ENCODE measurements at regions not wholly inside any gene's neighbourhood (a gene's known extent, or its start where the extent isn't known, plus 50 kb on each side); places are given as distances from the start of the nearest gene placed in this dataset.

DNA sequence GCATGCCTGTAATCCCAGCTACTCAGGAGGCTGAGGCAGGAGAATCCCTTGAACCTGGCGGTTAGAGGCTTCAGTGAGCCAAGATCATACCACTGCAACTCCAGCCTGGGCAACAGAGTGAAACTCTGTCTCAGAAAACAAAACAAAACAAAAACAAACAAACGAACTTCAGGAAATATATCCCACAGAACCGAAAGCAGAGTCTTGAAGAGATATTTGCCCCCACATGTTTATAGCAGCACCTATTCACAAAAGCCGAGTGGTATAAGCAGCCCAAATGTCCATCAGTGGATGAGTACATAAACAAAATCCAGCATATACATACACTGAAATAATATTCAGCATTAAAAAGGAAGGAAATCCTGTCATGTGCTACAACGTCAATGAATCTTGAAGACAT is 57.6 kb upstream of the GRIN3A start:
- TF ChIP-seq ZNF274 (IDR thresholded peaks at IDR 0.05; ENCODE audit: low read depth, low read length) (no peak), YY1 (IDR thresholded peaks at IDR 0.05; ENCODE audit: insufficient read depth, insufficient read length) (no peak), SUZ12 (IDR thresholded peaks at IDR 0.05; ENCODE audit: extremely low read depth, insufficient read depth, insufficient read length) (no peak)

Data from NT2/D1 (cell line).